ENCODE measurements at regions not wholly inside any gene's neighbourhood (a gene's known extent, or its start where the extent isn't known, plus 50 kb on each side); places are given as distances from the start of the nearest gene placed in this dataset.

GRCh38 chrX:93422693-93423092 is 250.7 kb downstream of the NAP1L3 start:
- H3K4me3 ChIP-seq: no peak overlapping the region
- no peaks in the 10 kb centered on the region for H3K9me3 ChIP-seq
- DNase-seq (ENCODE audit: low spot score in 2 of 2): no peak
- no peaks in the 10 kb centered on the region for H3K4me1 ChIP-seq
- WGBS: 16% methylated on average over 6 of the region's 6 CpGs
- no peak overlapping the region for H3K27ac ChIP-seq
- H3K27me3 ChIP-seq: no peaks in the 10 kb centered on the region
- no peaks in the 10 kb centered on the region for H3K36me3 ChIP-seq
- TF ChIP-seq, protein P1, sequence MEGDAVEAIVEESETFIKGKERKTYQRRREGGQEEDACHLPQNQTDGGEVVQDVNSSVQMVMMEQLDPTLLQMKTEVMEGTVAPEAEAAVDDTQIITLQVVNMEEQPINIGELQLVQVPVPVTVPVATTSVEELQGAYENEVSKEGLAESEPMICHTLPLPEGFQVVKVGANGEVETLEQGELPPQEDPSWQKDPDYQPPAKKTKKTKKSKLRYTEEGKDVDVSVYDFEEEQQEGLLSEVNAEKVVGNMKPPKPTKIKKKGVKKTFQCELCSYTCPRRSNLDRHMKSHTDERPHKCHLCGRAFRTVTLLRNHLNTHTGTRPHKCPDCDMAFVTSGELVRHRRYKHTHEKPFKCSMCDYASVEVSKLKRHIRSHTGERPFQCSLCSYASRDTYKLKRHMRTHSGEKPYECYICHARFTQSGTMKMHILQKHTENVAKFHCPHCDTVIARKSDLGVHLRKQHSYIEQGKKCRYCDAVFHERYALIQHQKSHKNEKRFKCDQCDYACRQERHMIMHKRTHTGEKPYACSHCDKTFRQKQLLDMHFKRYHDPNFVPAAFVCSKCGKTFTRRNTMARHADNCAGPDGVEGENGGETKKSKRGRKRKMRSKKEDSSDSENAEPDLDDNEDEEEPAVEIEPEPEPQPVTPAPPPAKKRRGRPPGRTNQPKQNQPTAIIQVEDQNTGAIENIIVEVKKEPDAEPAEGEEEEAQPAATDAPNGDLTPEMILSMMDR (IDR thresholded peaks at IDR 0.05): peak in 1 of 2 donors; percentile 27
- TF ChIP-seq EP300 (IDR thresholded peaks at IDR 0.05): no peak

GRCh38 chrX:93420525-93421082 is 252.8 kb downstream of the NAP1L3 start:
- no peak for DNase-seq (ENCODE audit: low spot score in 2 of 2)
- Histone ChIP-seq H3K27me3 (no peaks in the 10 kb centered on the region), H3K4me3 (no peak overlapping the region), H3K9me3 (no peaks in the 10 kb centered on the region), H3K27ac (no peak overlapping the region), H3K36me3 (no peaks in the 10 kb centered on the region), H3K4me1 (no peaks in the 10 kb centered on the region)
- TF ChIP-seq POLR2A (IDR thresholded peaks at IDR 0.05) (no peak), EP300 (IDR thresholded peaks at IDR 0.05) (no peak), POLR2AphosphoS5 (IDR thresholded peaks at IDR 0.05) (no peak)
- TF ChIP-seq, protein P1 (IDR thresholded peaks at IDR 0.05): no peak
- 36% methylated on average over 7 of the region's 7 CpGs for WGBS

- Histone ChIP-seq H3K27me3 (no peaks in the 10 kb centered on the region), H3K4me3 (no peak overlapping the region), H3K9me3 (no peaks in the 10 kb centered on the region), H3K36me3 (no peaks in the 10 kb centered on the region), H3K27ac (no peak overlapping the region), H3K4me1 (no peaks in the 10 kb centered on the region)
- no peak for DNase-seq (ENCODE audit: low spot score in 2 of 2)
- TF ChIP-seq POLR2AphosphoS5 (IDR thresholded peaks at IDR 0.05) (no peak), EP300 (IDR thresholded peaks at IDR 0.05) (no peak), POLR2A (IDR thresholded peaks at IDR 0.05) (no peak)
- TF ChIP-seq, protein P1 (IDR thresholded peaks at IDR 0.05): no peak
- WGBS: 44% methylated on average over 2 of the region's 2 CpGs
Observed at GRCh38 chrX:93420090-93420489, 253.3 kb downstream of the NAP1L3 start.

DNA sequence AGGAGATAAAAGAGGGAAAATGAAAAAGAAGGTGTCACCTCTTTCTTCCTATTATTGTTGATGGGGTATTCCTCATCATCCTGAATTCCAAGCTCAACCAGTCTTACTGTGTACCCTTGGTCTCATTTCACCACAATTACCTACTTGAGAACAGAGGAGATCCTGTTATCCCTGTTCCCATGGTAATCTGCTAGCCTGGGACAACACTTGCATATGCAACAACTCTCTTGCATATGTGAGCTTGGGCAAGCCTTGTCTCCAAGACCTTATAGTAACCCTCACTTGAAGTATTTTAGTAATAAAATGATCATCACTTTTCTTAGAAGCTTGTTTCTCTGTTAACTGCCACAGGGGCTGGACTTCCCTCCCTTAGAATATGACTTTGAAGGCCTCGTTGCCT is 253.7 kb downstream of the NAP1L3 start:
- TF ChIP-seq POLR2AphosphoS5 (IDR thresholded peaks at IDR 0.05) (no peak), POLR2A (IDR thresholded peaks at IDR 0.05) (no peak), EP300 (IDR thresholded peaks at IDR 0.05) (no peak)
- TF ChIP-seq, protein P1 (IDR thresholded peaks at IDR 0.05): no peak
- no peak overlapping the region for H3K27ac ChIP-seq
- H3K36me3 ChIP-seq: no peaks in the 10 kb centered on the region
- no peaks in the 10 kb centered on the region for H3K4me1 ChIP-seq
- H3K9me3 ChIP-seq: no peaks in the 10 kb centered on the region
- no peak for DNase-seq (ENCODE audit: low spot score in 2 of 2)
- 30% methylated on average over 1 of the region's 1 CpG for WGBS
- no peaks in the 10 kb centered on the region for H3K27me3 ChIP-seq
- no peak overlapping the region for H3K4me3 ChIP-seq

DNA sequence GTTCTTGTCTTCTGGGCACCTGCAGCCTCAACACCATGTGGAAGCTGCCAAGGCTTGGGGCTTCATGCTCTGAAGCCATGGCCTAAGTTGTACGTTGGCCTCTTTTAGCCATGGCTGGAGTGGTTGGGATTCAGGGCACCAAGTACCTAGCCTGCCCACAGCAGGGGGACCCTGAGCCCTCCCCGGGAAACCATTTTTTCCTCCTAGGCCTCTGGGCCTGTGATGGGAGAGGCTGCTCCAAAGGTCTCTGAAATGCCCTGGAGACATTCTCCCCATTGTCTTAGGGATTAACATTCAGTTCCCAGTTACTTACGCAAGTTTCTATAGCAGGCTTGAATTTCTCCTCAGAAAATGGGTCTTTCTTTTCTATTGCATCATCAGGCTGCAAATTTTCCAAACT is 269.3 kb downstream of the NAP1L3 start:
- Histone ChIP-seq H3K4me1 (no peaks in the 10 kb centered on the region), H3K4me3 (no peak overlapping the region), H3K36me3 (no peaks in the 10 kb centered on the region), H3K27me3 (no peaks in the 10 kb centered on the region), H3K9me3 (no peaks in the 10 kb centered on the region), H3K27ac (no peak overlapping the region)
- 92% methylated on average over 3 of the region's 3 CpGs for WGBS
- DNase-seq (ENCODE audit: low spot score in 2 of 2): no peak
- no peak for TF ChIP-seq POLR2A (IDR thresholded peaks at IDR 0.05)
- TF ChIP-seq, protein P1 (IDR thresholded peaks at IDR 0.05): no peak
- no peak for TF ChIP-seq POLR2AphosphoS5 (IDR thresholded peaks at IDR 0.05)
- TF ChIP-seq EP300 (IDR thresholded peaks at IDR 0.05): no peak
